Neural cell (in vitro differentiated cells): ENCODE measurements at regions not wholly inside any gene's neighbourhood (a gene's known extent, or its start where the extent isn't known, plus 50 kb on each side); places are given as distances from the start of the nearest gene placed in this dataset.

ENCODE experiments used
- H2AFZ ChIP-seq: fragments of 200-600, 300-800 bp; sonication (generic), shearing (Covaris generic); 2 replicates; pipeline ENCODE4 v1.6.0; 2014; ENCODE audit warnings: low read depth, mild to moderate bottlenecking, antibody characterized with exemption, low read length, moderate library complexity
- H3F3A ChIP-seq: fragments of 200-600 bp; shearing (Covaris generic); 2 replicates; pipeline ENCODE4 v1.6.1; 2016; ENCODE audit warnings: mild to moderate bottlenecking, moderate library complexity, mixed read lengths, antibody characterized with exemption, low read length; ENCODE audit not compliant: insufficient read depth, poor library complexity, severe bottlenecking
- H3K27ac ChIP-seq: fragments of 200-600, 300-800 bp; sonication (generic), shearing (Covaris generic); 2 replicates; pipeline ENCODE4 v1.5.1; 2014; ENCODE audit warnings: mild to moderate bottlenecking, low read length, moderate library complexity
- H3K27me3 ChIP-seq: fragments of 300-800, 200-600 bp; sonication (generic), shearing (Covaris generic); 2 replicates; pipeline ENCODE4 v1.6.0; 2014; ENCODE audit warnings: mild to moderate bottlenecking, low read depth, low read length, moderate library complexity; ENCODE audit not compliant: insufficient read depth
- H3K36me3 ChIP-seq: fragments of 300-800, 200-600 bp; sonication (generic), shearing (Covaris generic); 2 replicates; pipeline ENCODE4 v1.5.1; 2014; ENCODE audit warnings: mild to moderate bottlenecking, antibody characterized with exemption, low read length, moderate library complexity; ENCODE audit not compliant: insufficient read depth
- H3K4me2 ChIP-seq: fragments of 300-800, 200-600 bp; sonication (generic), shearing (Covaris generic); 2 replicates; pipeline ENCODE4 v1.6.0; 2014; ENCODE audit warnings: mild to moderate bottlenecking, low read length
- H3K4me3 ChIP-seq: fragments of 300-800, 200-600 bp; sonication (generic), shearing (Covaris generic); 2 replicates; pipeline ENCODE4 v1.5.1; 2014; ENCODE audit warnings: mild to moderate bottlenecking, low read length, moderate library complexity
- H3K79me2 ChIP-seq: fragments of 200-600 bp; shearing (Covaris generic); replicated peaks from 2 replicates; pipeline ENCODE4 v1.6.0; 2014; ENCODE audit warnings: mild to moderate bottlenecking, low read length, moderate library complexity; ENCODE audit not compliant: insufficient read depth
- H3K9ac ChIP-seq: fragments of 300-800, 200-600 bp; sonication (generic), shearing (Covaris generic); 2 replicates; pipeline ENCODE4 v1.6.1; 2016; ENCODE audit warnings: mild to moderate bottlenecking, low read length, mixed read lengths
- H3K9me2 ChIP-seq: fragments of 200-600 bp; shearing (Covaris generic); 2 replicates; pipeline ENCODE4 v1.6.1; 2016; ENCODE audit warnings: mild to moderate bottlenecking, low read length, mixed read lengths; ENCODE audit not compliant: insufficient read depth
- H3K9me3 ChIP-seq: fragments of 200-600, 300-800 bp; sonication (generic), shearing (Covaris generic); 2 replicates; pipeline ENCODE4 v1.6.1; 2016; ENCODE audit warnings: mild to moderate bottlenecking, mixed run types, low read length, moderate library complexity, mixed read lengths
- H4K20me1 ChIP-seq: fragments of 200-600 bp; shearing (Covaris generic); 2 replicates; pipeline ENCODE4 v1.6.1; 2016; ENCODE audit warnings: mild to moderate bottlenecking, mixed run types; ENCODE audit not compliant: insufficient read depth
- CTCF ChIP-seq: fragments of 450-650 bp; IDR thresholded peaks from 2 replicates; pipeline ENCODE4 v1.5.1; 2014; ENCODE audit warnings: antibody characterized with exemption, mild to moderate bottlenecking, moderate library complexity; ENCODE audit not compliant: poor library complexity, severe bottlenecking
- EP300 ChIP-seq: fragments of 450-650 bp; conservative IDR thresholded peaks from 2 replicates; pipeline ENCODE4 v1.6.1; 2014; ENCODE audit warnings: antibody characterized with exemption, mild to moderate bottlenecking, moderate library complexity; ENCODE audit not compliant: poor library complexity, severe bottlenecking
- EZH2 ChIP-seq: fragments of 200-600, 300-800 bp; shearing (Covaris generic), sonication (generic); IDR thresholded peaks from 2 replicates; pipeline ENCODE4 v1.6.1; 2014; ENCODE audit warnings: antibody characterized with exemption, low read length, borderline replicate concordance, mild to moderate bottlenecking; ENCODE audit not compliant: insufficient read depth, poor library complexity, severe bottlenecking
- MXI1 ChIP-seq: fragments of 450-650 bp; conservative IDR thresholded peaks from 2 replicates; pipeline ENCODE4 v1.6.1; 2014; ENCODE audit warnings: antibody characterized with exemption, mild to moderate bottlenecking; ENCODE audit not compliant: poor library complexity, severe bottlenecking
- POLR2AphosphoS5 ChIP-seq: IDR thresholded peaks from 2 replicates; pipeline ENCODE4 v1.6.1; 2012
- RAD21 ChIP-seq: fragments of 450-650 bp; conservative IDR thresholded peaks from 2 replicates; pipeline ENCODE4 v1.6.1; 2014; ENCODE audit warnings: antibody characterized with exemption, mild to moderate bottlenecking, moderate library complexity
- SMC3 ChIP-seq: fragments of 450-650 bp; conservative IDR thresholded peaks from 2 replicates; pipeline ENCODE4 v1.6.1; 2014; ENCODE audit warnings: antibody characterized with exemption, mild to moderate bottlenecking, moderate library complexity; ENCODE audit not compliant: poor library complexity
- TAF1 ChIP-seq: IDR thresholded peaks from 2 replicates; pipeline ENCODE4 v1.6.1; 2012; ENCODE audit warnings: low read depth
- TF ChIP-seq, protein P1 (sequence below): IDR thresholded peaks from 2 replicates; pipeline ENCODE4 v1.6.1; 2012; ENCODE audit warnings: borderline replicate concordance

- Histone ChIP-seq H3K9ac (no peak overlapping the region), H3K27me3 (no peaks in the 10 kb centered on the region), H3K4me2 (no peak overlapping the region), H3K9me3 (no peaks in the 10 kb centered on the region), H3K27ac (peak overlapping the region; percentile 90), H3K79me2 (no peaks in the 10 kb centered on the region), H3K4me3 (no peak overlapping the region), H2AFZ (no peak overlapping the region), H4K20me1 (no peaks in the 10 kb centered on the region), H3K36me3 (no peaks in the 10 kb centered on the region), H3F3A (no peaks in the 10 kb centered on the region), H3K9me2 (no peaks in the 10 kb centered on the region)
- TF ChIP-seq CTCF = no peak
- TF ChIP-seq RAD21 = no peak
- TF ChIP-seq EZH2 = no peak
- TF ChIP-seq SMC3 = no peak
- no peak for TF ChIP-seq EP300
- TF ChIP-seq, protein P1, sequence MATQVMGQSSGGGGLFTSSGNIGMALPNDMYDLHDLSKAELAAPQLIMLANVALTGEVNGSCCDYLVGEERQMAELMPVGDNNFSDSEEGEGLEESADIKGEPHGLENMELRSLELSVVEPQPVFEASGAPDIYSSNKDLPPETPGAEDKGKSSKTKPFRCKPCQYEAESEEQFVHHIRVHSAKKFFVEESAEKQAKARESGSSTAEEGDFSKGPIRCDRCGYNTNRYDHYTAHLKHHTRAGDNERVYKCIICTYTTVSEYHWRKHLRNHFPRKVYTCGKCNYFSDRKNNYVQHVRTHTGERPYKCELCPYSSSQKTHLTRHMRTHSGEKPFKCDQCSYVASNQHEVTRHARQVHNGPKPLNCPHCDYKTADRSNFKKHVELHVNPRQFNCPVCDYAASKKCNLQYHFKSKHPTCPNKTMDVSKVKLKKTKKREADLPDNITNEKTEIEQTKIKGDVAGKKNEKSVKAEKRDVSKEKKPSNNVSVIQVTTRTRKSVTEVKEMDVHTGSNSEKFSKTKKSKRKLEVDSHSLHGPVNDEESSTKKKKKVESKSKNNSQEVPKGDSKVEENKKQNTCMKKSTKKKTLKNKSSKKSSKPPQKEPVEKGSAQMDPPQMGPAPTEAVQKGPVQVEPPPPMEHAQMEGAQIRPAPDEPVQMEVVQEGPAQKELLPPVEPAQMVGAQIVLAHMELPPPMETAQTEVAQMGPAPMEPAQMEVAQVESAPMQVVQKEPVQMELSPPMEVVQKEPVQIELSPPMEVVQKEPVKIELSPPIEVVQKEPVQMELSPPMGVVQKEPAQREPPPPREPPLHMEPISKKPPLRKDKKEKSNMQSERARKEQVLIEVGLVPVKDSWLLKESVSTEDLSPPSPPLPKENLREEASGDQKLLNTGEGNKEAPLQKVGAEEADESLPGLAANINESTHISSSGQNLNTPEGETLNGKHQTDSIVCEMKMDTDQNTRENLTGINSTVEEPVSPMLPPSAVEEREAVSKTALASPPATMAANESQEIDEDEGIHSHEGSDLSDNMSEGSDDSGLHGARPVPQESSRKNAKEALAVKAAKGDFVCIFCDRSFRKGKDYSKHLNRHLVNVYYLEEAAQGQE = no peak
- no peak for TF ChIP-seq TAF1
- no peak for TF ChIP-seq MXI1
- TF ChIP-seq POLR2AphosphoS5 = no peak
These were observed 162.3 kb downstream of the DRD1 start for GRCh38 chr5:175281714-175282113.

- H3K9ac ChIP-seq = no peak overlapping the region
- no peaks in the 10 kb centered on the region for H3K9me3 ChIP-seq
- H3K9me2 ChIP-seq = no peaks in the 10 kb centered on the region
- no peaks in the 10 kb centered on the region for H3F3A ChIP-seq
- no peaks in the 10 kb centered on the region for H3K27me3 ChIP-seq
- TF ChIP-seq MXI1 (no peak), EP300 (no peak), CTCF (no peak), EZH2 (no peak), RAD21 (no peak), POLR2AphosphoS5 (no peak), TAF1 (no peak), SMC3 (no peak)
- TF ChIP-seq, protein P1 = no peak
- H3K27ac ChIP-seq = no peak overlapping the region
- no peak overlapping the region for H3K4me3 ChIP-seq
- H2AFZ ChIP-seq = no peak overlapping the region
- H4K20me1 ChIP-seq = no peaks in the 10 kb centered on the region
- H3K79me2 ChIP-seq = no peaks in the 10 kb centered on the region
- no peak overlapping the region for H3K4me2 ChIP-seq
- H3K36me3 ChIP-seq = no peaks in the 10 kb centered on the region
These were observed 162.7 kb downstream of the DRD1 start for GRCh38 chr5:175281257-175281656.
